ENCODE measurements at regions not wholly inside any gene's neighbourhood (a gene's known extent, or its start where the extent isn't known, plus 50 kb on each side); places are given as distances from the start of the nearest gene placed in this dataset.

- no peak for DNase-seq (ENCODE audit: low read depth)
These were observed 128.6 kb upstream of the MAST4 start for GRCh38 chr5:66467564-66467963.

GRCh38 chr5:66469684-66470083, 126.5 kb upstream of the MAST4 start:
- no peak for DNase-seq (ENCODE audit: low read depth)

GRCh38 chr5:66472010-66472409, 124.2 kb upstream of the MAST4 start:
- no peak for DNase-seq (ENCODE audit: low read depth)

- no peak for DNase-seq (ENCODE audit: low read depth)
These were observed 120.5 kb upstream of the MAST4 start for GRCh38 chr5:66475731-66476130.

DNA sequence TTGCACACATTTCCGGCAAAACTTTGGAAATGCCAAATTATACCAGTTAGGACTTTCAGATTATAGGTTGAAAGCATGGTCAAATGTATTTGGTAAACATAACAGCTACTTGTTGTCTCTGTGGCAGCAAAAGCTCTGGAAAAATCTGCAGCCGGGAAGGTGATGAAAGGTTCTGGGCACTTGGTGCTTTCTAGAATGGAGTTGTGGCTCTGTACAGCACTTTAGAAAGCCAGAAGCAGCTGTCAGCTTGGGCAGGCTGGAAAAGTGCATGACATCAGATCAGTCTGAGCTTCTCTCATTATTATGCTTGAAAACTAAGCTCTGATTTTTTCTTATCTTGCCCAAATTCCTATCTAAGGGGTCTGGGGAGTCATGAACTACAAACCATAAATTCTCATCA, 118.6 kb upstream of the MAST4 start:
- no peak for DNase-seq (ENCODE audit: low read depth)

DNA sequence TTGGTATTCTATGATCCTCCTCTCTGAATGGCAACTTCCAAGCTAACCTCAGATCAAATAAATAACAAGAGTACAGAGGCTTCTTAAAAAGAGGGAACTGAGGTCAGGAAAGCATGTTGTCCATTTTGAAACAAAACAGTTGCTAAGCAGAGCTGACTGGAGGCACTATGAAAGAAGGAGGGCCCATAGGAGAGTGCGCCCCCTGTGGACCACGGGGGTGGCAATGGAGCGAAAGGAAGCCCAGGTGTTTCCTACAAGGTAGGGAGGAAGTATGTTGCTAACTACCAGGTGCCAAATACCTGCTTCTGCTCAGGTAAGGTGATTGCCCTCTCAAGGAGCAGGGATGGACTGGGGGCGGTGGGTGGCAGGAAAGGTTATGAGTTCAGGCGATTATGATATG, 101.8 kb upstream of the MAST4 start:
- no peak for DNase-seq (ENCODE audit: low read depth)

DNA sequence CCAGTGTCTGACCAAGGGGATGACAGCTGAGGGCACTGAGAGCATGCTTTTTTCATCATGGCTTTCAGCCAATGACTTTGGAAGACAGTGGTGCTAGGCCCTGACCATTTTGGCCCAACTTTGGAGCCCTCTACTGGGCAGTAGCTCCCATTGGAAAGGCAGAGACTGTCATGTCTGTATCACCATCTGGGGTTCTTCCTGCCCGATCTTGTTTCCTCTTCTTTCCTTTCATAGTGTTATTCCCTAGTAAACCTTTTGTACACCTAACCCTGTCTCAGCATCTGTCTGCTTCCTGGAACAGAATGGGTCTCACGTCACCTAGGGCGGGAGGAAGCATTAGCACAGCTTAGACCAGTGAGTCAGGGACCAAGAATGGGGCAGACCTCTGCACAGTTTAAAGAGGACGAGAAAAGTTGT, 97.4 kb upstream of the MAST4 start:
- peak; percentile 64 for DNase-seq (ENCODE audit: low read depth)

DNA sequence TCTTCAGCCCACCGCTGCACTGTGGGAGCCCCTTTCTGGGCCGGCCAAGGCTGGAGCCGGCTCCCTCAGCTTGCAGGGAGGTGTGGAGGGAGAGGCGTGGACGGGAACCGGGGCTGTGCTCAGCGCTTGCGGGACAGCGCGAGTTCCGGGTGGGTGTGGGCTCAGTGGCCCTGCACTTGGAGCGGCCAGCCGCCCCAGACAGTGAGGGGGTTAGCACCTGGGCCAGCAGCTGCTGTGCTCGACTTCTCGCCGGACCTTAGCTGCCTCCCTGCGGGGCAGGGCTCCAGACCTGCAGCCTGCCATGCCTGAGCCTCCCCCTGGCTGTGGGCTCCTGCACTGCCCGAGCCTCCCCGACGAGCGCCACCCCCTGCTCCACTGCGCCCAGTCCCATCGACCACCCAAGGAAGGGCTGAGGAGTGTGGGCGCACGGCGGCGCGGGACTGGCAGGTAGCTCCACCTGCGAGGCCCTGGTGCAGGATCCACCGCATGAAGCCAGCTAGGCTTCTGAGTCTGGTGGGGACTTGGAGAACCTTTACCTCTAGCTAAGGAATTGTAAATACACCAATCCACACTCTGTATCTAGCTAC, 92.9 kb upstream of the MAST4 start:
- no peak for DNase-seq (ENCODE audit: low read depth)

DNA sequence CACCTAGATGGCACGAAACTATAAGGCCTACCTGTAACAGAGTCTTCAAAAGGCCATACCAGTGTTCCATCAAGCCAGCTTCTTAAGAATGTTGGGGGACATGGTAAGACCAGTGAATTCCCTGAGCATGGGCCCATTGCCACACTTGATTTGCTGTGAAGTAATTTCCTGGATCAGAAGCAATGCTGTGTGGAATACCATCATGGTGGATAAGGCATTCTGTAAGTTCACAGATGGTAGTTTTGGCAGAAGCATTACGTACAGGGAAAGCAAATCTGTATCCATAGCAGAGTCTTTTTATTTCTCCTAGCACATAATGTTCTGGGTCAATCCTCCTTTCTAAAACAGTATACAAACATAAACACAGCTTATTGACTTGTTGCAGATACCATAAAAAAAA, 89.1 kb upstream of the MAST4 start:
- DNase-seq (ENCODE audit: low read depth) = no peak

- DNase-seq (ENCODE audit: low read depth) = peak; percentile 51
These were observed 84.7 kb upstream of the MAST4 start for GRCh38 chr5:66511491-66511890.

GRCh38 chr5:66513130-66513529, 83.1 kb upstream of the MAST4 start:
- no peak for DNase-seq (ENCODE audit: low read depth)

GRCh38 chr5:66515209-66515608, 81.0 kb upstream of the MAST4 start:
- DNase-seq (ENCODE audit: low read depth) = no peak

DNA sequence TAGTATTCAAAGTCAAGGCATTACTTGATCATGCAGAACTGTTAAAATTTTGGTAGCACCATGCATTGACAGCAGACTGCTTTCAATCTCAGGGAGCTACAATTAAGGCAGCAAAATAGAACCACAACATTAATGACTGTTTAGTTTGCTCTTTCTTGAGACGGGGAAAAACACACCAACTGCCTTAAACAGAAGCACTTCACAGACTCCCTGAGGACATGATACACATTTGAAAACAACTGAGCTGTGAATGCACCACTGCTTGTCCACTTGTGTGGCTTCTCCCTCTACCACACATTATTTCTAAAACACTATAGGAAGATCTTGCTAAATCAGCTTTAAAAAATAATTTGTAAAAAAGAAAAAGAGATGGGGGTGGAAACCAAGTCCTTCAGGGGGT, 79.6 kb upstream of the MAST4 start:
- no peak for DNase-seq (ENCODE audit: low read depth)

DNA sequence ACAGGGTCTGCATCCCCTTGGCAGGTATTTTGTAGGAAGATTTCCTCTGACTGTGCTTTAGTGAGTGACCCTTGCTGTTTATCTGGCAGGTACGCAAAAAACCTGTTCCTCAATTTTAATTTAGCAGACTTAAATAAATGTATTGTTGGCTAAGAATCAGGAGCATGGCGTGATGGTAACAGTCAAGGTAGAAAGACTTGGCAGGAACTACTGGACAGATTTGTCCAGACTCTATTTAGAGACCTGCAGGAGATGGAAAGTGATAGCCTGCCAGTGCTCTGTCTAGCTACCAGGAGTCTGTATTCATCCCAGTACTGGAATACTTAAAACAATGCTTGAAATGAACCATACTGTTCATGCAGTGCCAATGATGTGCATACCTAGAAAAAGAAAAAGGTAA, 78.8 kb upstream of the MAST4 start:
- no peak for DNase-seq (ENCODE audit: low read depth)

DNA sequence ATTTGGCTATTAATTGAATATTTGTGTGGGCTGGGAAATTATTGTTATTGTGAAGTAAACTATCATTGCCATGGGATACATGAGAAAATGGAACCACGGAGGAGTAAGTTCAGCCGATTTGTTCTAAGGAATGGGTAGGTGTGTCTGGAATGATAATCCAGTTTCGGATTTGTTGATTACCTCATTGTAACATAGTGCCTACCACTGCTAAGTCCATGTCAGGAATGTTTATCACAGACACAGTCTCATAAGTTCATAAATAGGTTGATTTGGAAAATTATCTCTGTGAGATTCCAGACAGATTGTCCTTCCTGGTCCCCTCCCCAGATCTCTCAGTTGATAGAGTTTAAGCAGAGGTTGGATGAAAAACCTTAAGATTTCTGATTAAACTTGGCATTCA, 78.1 kb upstream of the MAST4 start:
- no peak for DNase-seq (ENCODE audit: low read depth)

DNA sequence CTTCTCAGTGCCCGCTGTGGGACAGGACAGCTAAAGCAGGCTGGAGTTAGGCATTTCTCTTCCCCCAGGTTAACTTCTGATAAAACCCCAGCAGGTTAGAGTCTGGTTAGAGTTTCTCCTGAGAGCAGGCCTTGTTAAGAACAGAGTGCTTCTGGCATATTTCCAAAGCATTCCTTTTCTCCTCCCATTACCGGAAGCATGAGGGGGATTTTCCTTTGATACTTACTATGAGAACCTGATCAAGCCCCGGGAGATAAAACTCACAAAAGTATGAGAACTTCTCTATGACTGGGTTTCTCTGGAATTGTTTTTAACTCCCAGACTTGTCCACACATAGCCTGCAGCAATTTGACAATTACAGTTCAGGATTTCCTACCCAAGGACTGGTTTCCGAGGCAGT, 77.4 kb upstream of the MAST4 start:
- DNase-seq (ENCODE audit: low read depth) = no peak

DNA sequence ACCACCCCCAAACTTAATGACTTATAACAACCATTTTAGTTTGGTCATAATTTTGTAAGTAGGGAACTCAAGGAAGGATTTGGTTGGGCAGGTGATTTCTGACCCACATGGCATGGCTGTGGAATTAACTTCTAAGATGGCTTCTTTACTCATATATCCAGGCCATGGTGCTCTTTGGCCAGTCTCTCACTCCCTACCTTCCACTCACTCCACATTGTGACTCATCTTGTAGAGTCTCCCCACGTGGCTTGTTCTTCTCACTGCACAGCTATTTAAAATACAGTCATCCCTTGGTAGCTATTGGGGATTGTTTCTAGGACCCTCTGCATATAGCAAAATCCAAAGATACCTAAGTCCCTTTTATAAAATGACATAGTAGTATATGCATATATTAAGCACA, 76.6 kb upstream of the MAST4 start:
- peak; percentile 17 for DNase-seq (ENCODE audit: low read depth)

DNA sequence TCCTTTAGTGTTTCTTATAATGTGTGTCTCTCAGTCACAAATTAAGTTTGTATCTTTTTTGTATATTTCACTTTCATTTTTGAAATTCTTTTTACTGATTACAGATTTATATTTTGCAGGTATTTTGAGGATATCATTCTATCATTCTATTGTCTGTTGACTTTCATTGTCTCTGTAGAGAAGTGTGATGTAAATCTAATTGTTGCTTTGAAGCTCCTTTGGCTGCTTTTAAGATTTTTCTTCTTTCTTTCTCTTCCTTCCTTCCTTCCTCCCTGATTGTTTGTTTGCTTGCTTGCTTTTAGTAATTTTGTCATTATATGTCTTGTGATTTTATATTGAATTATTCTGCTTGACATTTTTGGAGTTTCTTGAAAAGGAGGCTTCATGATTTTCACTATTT, 75.3 kb upstream of the MAST4 start:
- no peak for DNase-seq (ENCODE audit: low read depth)

- DNase-seq (ENCODE audit: low read depth) = no peak
These were observed 68.6 kb upstream of the MAST4 start for GRCh38 chr5:66527478-66528035.

- DNase-seq (ENCODE audit: low read depth) = no peak
These were observed 67.0 kb upstream of the MAST4 start for GRCh38 chr5:66529182-66529581.

- DNase-seq (ENCODE audit: low read depth) = no peak
These were observed 66.5 kb upstream of the MAST4 start for GRCh38 chr5:66529704-66530103.

GRCh38 chr5:66538126-66538525, 58.1 kb upstream of the MAST4 start:
- DNase-seq (ENCODE audit: low read depth) = no peak

GRCh38 chr5:66538531-66538930, 57.7 kb upstream of the MAST4 start:
- peak; percentile 29 for DNase-seq (ENCODE audit: low read depth)

DNA sequence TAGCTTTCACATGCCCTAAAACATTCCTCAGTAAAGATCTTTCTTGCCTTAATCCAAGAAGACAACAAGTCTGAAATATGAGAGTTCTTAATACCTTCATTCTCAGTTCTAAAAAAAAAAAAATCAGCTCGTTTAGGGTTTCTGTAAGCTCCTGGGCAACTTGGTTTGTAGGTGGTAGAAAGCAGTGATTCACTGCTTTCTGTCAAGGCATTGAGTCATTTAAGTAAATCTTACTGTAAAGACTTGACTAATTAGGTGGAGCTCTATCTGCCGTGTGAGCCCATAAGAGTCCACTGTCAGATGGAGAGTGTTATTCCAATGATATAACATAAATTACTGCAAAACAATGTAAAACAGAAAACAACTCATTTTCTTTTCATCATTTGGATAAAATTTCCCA, 56.1 kb upstream of the MAST4 start:
- DNase-seq (ENCODE audit: low read depth) = peak; percentile 65

Data from HT1080 (cell line).